Breast epithelium (tissue), 3 donors: ENCODE measurements at regions not wholly inside any gene's neighbourhood (a gene's known extent, or its start where the extent isn't known, plus 50 kb on each side); places are given as distances from the start of the nearest gene placed in this dataset.

Source experiments
- POLR2A ChIP-seq: fragments of 450-650 bp; IDR thresholded peaks from one replicate; pipeline ENCODE4 v1.6.1; 2016; ENCODE audit warnings: antibody characterized with exemption, mild to moderate bottlenecking, moderate library complexity
- POLR2AphosphoS5 ChIP-seq, 3 donors: sonication (generic); formaldehyde crosslinking; IDR thresholded peaks; one replicate each; pipeline ENCODE4 v1.6.1; 2017; ENCODE audit warnings: antibody characterized with exemption in 3 of 3

DNA sequence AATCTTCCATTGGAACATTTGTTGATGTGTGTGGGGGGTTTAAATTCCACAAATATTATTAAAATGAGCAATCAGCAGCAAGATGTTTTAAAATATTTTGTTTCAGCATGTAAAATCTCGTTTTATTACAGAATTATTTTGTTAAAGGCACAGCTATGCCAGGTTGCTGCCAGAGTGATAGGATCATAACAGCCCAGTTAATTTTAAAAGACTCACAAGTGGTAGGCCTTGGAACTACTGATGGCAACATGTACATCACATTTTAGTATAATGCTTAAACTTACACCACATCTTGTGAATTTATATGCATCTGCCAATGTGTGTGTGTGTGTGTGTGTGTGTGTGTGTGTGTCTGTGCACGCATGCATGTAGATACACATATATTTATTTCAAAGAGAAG lies 97.8 kb upstream of the SPRY1 start:
- no peak for TF ChIP-seq POLR2A
- no peak for TF ChIP-seq POLR2AphosphoS5 (IDR thresholded peaks at IDR 0.05)
